ENCODE measurements at regions not wholly inside any gene's neighbourhood (a gene's known extent, or its start where the extent isn't known, plus 50 kb on each side); places are given as distances from the start of the nearest gene placed in this dataset.

GRCh38 chr1:182173808-182174512 is 112.4 kb upstream of the ZNF648 start:
- TF ChIP-seq CTCF (IDR thresholded peaks at IDR 0.05) (no peak), POLR2AphosphoS5 (IDR thresholded peaks at IDR 0.05; ENCODE audit: insufficient read depth in 1 of 2, low read depth in 1 of 2) (peak in 1 of 2 donors; percentile 86)

All from vagina (tissue), 2 donors.